ENCODE measurements at regions not wholly inside any gene's neighbourhood (a gene's known extent, or its start where the extent isn't known, plus 50 kb on each side); places are given as distances from the start of the nearest gene placed in this dataset.

DNA sequence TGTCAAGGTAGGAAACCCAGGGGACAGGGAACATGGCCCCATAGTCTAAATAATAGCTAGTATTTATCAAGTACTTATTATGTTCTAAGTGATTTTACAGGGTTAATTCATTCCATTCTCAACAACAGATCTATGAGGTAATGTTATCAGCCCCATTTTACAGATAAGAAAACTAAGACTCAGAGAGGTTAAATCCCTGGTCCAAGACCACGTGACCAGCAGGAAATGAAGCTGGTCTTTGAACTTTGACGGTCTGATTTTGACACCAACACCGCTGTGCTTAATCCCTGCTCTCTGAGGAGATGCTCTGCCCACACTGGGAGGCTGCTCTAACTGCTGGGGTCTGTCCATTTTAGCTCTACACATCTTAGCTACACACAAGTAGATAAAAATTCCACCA is 253.5 kb downstream of the SPTSSA start:
- no peak for DNase-seq

DNA sequence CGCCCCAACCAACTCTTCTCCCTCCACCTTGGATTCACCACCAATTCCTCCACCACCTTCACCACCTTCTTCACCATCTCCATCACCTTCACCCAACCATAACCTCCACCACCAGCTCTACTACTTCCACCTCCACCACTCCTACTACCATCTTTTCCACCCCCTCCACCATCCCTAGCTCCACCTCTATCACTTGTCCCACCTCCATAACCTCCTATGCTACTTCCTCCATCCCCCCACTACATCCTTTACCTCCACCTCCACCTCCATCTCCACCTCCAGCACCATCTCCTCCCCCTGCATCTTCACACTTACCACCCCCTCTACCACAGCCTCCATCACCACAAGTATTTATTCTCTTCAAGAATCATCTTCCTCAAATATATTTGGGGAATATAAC is 254.9 kb upstream of the EGLN3 start:
- DNase-seq, result no peak

DNA sequence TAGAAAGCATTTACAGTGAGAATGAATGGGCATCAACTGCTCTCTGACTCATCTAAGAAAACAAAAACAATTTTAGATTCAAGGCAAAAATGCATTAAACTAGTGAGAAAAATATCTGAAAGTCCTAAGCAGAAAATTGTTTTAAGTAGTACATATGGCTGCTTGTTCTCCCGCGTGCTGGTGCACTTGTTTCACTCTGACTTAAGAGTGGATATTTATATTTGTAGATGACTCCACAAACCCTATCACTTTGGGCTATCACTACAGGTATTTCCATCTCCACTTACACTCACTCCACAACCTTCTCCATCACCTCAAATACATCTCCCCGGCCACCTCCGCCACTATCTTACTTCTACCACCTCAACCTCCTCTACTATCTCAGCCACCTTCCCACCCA is 253.9 kb upstream of the EGLN3 start:
- no peak for DNase-seq

DNA sequence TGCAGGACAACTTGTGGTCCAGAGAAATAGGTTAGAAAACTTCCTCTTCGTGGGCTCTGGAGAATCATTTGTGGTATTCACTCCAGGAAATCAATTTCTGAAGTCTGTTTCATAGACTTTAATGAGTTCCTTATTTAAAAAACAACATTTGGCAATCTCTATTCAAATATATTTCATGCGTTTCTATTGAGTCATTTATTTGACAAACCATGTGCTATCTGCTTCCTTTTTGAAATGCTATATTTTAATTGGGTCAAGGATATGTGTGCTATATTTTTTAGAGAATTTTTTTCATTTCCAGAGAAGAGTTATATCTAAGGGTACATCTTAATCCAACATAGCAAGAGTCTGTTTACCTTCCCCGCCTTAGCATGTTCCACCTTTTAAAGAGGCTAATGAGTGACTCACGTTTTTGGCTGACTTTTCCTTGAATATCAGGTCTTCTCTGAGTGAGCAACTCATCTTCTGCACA is 252.4 kb upstream of the EGLN3 start:
- no peak for DNase-seq

DNA sequence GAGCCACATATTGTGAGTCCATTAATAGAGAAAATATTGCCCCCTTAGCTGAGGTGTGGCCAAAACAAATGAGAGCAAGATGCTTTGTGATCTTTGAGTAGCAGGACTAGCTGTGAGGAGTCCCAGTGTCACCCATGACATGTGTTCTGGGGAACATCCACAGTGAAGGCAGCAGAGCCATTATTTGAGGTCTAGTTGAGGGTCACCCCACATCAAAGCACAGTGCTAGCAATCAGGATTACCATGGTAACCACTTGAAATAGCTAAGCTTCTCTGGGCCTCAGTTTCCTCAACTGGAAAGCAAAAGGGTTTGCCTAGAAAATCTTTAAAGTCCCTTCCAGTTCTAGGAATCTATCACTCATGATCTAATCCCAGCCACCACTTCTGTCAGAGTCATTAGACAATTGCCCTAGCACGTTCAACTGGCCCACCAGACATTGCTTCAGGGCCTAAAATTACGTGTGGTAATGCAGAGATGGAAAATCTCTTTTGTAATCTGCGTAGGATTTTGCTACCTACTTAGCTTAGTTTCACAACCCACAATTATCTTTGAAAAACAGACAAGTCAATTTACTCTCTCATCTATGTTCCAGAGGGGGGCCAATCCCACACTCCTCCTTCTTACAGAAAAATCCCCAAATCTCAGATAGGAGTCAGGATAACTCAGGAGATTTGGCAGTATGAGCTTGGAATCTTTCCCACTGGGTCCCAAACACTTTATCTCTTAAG is 251.2 kb upstream of the EGLN3 start:
- no peak for DNase-seq

DNA sequence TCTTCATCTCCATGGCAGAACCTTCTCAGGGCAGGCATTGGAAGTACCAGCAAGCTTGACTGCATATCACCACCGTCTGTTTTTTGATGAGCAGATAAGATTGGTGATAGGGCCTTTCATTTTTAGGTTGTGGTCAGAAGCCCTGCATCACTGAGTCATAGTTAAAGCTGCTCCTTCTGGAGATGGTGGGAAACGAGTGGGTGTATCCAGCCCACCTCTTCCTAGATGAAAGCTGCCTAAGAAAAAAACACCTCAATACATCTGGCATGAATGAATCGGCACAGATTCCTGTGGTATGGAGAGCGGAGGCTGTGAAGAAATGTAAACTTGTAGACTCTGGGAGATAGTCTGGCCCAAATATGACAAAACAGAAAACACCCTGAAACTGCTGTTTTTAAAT is 248.7 kb upstream of the EGLN3 start:
- DNase-seq, result no peak

DNA sequence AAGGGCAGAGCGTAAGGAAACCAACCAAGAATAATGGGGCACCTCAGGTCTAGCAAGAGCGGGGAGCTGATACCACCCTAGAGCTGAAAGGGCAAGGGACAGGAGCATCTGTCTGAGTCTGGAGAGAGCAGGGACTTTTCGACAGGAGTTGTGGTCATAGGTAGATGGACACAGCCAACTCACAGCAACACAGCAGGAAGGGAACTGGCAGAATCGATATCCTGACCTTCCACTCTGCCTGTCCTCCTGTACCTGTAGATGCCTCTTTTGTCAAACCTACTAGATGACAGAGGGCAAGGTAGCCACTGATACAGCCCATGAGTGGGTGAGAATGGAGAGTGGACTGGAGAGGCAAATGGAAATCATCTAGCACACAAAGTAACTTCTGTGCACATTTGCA is 247.2 kb upstream of the EGLN3 start:
- no peak for DNase-seq

DNA sequence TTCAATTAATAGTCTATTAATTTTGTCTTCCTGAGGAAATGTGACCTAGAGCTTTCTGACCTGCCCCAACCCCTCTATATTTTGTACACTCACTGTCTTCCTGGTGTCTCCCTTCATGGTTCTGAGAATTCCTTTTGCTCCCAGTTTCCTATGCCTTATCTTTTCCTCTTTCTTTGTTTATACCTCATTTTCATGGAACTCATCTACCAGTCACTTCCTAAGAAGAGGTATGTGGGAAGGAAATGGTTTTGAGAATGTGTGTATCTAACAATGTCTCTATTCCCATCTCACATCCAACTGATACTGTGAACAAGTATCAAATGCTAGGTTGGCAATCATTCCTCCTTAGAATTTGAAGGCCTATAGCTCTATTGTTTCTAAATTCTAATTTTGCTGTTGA is 245.1 kb upstream of the EGLN3 start:
- no peak for DNase-seq

DNA sequence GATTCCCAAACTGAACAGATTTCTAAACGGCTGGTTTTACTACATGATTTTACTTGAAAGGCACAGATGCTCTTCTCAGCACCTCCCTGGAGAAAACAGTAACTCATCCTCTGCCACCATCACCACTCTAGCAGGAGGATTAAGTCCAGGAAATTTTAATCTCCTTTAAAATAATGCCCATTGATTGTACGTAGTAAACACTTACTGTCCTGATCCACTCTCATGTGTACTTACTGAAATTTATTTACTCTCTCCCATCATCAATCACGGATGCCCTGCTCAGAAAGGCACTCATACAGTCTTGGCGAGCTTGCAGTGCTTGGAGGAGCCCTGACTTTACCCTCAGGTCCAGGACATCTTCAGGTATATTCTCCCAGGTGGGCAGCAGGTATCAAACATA is 239.8 kb upstream of the EGLN3 start:
- DNase-seq, result no peak

DNA sequence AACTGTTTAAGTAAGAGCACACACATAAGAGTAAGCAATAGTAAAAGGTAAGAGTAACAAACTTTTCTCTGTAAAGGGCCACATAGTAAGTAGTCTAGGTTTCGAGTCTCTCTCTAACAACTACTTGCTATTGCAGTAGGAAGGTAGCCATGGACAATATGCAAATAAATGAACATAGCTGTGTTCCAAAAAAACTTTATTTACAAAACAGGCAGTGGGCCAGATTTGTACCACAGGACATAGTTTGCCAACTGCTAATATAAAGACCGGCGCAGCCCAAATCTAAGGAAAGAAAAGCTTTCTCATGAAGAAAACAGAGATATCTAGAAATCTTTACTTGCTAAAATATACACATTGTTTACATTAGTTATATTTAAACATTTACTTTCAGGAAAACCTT is 239.0 kb upstream of the EGLN3 start:
- DNase-seq, result no peak

DNA sequence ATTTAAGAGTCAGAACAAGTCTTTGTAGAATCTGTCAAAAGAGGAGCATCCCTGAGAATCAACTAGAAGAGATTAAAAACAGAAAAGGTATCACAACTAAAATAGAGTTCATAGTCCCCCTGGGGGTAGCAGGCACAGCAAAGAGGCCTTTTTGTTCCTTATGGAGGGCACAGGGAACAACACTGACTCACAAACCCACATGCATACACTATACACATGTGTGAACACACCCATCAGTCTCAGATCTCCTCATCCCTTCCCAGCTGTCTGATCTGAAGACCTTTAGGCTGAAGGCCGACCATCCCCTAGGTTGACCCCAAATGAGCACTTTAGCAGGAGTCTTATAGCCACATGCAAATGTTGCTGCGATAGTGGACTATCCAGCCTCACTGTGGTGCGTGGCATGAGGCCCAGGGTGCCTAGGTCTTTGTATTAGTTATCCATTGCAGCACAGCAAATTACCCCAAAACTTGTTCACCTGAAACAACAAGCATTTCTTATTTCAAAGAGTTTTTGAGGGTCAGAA is 236.7 kb upstream of the EGLN3 start:
- DNase-seq, result no peak

DNA sequence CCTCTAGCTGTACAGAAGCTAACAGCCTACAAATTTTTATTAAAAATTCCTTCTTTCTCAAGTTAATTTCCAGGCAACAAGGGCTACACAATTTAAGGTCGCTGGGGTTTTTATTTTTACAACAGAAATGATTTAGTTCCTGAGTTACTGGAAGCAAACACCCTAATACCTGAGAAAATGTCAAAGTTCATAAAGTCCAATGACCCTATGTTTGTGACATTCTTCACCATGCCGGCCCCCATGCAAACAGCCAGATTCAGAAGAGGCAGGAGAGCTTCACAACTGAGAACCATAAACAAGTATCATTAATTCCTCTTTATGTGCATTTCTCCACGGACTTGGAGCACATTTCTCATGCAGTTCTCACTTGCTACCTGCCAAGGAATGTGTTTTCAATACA is 236.2 kb upstream of the EGLN3 start:
- DNase-seq, result no peak

DNA sequence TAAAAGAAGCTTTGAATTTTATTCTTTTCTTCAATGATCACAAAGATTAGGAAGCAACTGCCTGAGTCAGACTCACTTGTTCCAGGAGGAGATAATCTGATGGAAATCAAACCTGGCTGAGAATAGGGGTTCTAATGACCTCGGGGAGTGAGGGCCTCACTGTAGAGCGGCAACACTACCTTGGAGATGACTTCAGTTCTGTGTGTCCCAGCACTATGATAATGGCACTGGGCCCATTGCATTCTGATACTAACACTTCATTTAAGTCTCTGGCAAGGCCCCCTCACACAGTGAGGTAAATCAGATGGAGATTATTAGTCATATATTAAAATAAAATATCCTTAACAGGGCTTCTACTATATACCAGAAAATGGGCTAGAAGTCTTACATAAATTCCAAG is 233.3 kb upstream of the EGLN3 start:
- DNase-seq, result no peak

DNA sequence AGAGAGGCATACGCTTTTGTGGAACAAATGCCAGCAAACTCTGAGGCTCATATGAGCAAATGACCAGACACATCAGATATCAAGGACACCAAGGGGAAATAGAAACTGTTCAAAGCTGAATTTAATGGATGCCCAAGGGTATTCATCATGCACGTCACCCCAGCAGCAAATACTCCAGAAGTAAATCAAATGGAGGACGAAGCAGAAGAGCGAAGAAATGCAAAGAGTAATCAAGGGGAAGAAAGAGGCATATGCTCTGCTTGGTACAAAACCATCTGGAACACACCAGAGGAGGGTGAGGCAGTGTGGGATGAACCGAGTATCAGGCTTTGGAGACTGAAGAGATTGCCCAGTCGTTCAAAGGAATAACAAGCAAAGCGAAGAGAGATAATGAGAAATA is 232.6 kb upstream of the EGLN3 start:
- no peak for DNase-seq

DNA sequence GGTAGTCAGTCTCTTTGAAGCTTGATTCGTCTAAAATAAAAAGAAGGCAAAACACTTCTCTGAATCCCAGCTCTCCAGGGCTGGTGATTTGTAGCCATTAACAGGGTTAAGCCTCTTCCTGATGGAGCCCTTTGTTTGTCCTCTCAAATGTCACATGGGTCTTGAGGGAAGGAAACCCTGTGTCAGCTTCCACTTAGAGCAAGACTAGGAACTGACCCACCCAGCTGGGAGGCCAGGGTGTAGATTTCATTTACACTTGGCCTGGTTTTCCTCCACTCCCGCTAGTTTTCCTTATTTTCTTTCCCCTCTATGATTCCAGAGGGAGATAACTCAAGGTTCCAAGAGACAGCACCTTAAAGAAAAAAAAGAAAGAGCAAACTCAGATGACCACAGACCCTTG is 230.5 kb upstream of the EGLN3 start:
- DNase-seq, result no peak

DNA sequence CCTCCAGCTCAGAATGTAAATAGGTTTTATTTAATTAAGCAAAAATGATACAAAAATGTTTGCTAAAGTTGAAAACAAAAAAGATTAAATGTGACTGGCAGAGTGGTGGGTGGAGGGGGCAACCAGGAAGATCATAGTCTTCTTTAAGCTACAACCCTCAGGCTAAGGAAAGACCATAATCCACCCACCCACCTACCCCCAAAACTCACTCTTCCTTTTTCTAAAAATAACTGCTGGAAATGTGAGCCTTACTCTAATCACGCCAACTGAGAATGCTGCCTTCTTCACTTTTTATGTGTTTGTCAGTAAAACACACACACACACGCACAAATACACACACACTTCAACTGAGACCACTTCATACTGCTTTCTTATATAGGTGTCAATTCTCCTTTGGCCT is 230.0 kb upstream of the EGLN3 start:
- DNase-seq, result no peak

DNA sequence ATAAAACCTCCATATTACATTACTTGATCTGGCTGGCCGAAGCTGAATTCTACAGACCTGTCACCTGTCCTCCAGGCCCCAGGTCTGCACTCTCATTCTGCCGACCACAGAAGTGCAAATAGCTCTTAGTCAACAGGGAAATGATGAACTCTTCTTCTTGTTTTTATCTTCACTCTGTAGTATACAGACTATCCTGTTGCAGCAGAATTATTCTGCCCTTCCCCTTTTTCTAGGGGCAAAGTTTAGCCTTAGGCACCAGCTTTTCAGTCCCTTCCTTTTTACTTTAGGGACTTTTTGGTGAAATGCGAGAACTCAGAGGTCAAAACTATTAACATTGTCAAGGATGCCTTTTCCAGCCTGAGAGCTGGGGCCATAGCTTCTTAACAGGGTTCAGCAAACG is 229.6 kb upstream of the EGLN3 start:
- DNase-seq, result no peak

DNA sequence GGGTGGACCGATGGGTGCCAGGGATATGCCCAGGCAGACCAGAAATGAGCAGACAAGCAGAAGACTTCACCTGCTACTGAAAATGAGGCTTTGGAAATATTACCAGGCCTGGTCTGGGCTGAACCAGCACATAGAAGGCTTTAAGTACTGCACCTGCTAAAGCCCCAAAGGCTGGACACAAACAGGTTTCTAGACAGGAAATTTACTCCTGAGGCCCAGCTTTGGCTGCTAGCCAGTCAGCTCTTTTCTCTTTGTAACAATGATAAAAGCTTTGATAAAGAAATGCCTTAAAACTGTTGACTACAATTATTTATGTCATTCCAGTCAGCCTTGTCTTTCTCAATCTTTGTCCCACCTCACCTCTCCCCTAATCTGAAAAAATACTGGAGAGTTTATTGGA is 228.9 kb upstream of the EGLN3 start:
- DNase-seq, result no peak

DNA sequence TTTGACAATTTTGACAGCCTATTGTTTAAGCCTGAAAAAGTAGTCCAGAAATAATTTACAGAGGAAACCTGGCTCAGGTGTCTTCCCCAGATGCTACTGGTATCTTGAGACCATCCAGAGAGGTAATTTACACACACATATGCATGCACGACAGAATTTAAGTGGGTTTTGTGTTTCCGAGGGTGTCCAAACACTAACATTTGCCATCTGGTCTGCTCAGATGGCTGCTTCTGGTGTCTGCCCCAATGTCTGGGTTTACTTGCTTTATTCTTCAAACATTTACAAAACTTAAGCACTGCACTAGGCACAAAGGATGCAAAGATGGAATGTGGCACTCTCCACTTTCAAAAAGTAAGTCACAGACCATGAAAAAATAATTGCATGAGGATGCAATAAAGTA is 226.6 kb upstream of the EGLN3 start:
- DNase-seq, result no peak

DNA sequence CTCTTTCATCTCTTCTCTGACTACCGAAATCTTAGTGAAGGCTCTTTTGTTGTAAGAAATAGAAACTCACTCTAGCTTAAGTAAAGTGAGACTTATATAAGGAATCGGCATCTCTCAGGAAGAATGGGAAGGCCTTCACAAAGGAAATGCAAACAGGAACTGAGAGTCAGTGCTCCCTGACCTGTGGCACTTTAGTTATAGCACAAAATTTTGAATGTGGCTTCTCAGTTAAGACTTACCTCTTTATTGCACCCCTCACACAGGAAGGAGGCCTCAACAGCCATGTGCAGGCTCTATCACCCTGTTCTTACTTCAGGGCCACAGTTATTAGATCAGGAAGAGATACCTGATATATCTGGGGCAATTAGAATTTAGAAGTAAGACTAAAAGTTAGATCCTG is 224.7 kb upstream of the EGLN3 start:
- DNase-seq, result no peak

DNA sequence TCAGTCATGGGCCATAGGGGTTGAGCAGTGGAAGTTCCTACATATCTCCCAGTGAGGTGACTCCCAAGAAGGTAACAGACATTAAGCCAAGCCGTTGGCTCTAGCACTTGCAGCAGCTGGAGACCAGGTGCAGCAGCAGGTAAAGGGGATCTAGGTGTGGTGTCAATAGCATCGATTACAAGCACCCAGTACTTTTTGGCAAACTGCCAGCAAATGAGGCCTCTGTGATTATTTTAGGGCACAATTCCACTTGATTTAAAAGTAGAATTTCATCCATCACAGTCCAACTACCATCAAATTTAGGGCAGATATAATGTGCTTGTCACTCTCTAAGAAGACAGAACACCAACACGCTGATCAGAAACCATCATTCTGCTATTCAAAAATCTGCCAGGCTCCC is 224.1 kb upstream of the EGLN3 start:
- DNase-seq, result no peak

DNA sequence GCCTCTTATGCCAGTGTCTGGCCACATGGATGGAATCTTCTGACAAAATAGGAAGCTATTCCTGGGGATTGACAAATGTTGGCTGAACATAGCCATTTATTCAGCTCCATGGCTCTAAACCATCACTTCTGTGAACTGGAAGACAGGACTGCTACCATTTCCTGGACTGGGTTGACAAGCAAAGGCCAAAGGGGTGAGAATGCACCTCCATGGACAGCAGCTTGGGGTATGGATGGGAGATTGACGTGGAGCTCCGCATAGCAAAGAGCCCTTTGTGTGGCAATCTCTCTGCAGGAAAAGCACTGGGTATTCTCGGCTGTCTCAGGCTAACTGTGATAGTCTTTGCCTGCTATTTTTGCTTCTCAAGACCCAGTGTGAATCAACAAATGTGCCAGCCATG is 223.0 kb upstream of the EGLN3 start:
- DNase-seq, result no peak

DNA sequence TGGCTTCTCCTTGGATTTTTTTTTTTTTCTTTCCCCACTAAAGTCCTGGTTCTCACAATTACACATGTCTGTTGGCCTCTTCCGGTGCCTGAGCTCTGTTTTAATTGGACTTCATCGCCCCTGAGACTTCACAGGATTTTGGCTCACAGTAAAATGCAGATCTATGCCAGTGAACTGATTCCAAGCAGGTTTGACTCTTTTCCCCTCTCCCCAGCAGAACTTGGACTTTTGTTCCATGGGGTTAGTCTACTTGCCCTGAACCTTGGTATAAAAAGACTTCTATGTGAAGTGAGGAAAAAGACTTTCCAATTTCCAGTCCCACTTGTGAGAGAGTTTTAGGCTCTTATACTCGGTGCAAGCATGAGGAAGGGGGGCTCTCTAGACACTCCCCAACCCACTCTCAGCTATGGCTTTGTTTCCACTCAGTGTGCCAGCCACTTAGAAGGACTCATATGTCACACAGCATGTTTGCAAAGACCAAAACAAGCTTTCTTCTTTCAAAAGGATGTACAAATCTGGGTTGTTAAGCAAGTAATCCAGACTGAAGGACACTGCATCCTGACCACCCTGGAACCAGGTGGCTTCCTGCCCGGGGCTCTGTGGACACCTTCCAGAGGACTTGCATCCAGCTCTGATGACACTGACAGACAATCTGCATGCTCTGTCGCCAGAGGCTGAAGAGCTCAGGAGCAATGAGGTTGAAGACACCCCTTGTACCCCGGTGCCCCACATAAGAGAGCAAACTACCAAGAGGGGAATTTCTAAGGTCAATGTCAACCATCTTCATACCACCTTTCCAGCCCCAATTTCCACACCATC is 221.9 kb upstream of the EGLN3 start:
- DNase-seq, result no peak

DNA sequence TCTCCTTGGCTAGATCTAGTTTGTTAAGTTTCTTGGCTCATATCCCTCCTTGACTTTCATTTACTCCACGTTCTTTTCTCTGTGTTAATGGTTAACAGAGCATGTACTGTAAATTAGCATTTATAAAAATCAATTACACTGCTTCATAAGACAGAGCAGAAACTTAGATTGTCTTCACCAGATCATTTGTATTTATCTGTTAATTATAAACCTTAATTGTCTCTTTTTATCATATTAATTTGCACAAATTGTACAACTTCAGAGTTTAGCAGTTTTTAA is 221.2 kb upstream of the EGLN3 start:
- DNase-seq, result no peak

Data from T1000 (cell line).